ENCODE measurements at regions not wholly inside any gene's neighbourhood (a gene's known extent, or its start where the extent isn't known, plus 50 kb on each side); places are given as distances from the start of the nearest gene placed in this dataset.

DNA sequence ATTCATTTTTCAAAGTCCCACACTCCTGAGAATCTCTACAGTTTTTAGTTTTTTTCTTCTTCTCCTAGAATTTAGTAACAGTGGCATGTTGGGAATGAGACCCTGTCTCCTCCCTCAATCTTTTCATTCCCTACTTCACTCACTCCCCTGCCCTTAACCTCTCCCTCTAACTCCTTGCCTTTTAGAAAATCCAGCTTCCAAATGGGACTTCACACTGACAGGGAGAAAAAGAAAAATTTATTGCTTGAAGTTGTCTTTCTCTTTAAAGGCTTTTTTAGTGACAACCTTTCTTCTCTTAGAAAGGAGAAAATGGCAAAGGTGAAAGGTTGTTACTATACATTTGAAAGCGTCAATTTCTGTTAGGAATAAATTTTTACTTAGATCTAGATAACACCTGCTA, 359.2 kb downstream of the CDH7 start:
- no peak for TF ChIP-seq NFYB (IDR thresholded peaks at IDR 0.05; ENCODE audit: insufficient read depth, low read depth, low read length)
- TF ChIP-seq, protein P1, sequence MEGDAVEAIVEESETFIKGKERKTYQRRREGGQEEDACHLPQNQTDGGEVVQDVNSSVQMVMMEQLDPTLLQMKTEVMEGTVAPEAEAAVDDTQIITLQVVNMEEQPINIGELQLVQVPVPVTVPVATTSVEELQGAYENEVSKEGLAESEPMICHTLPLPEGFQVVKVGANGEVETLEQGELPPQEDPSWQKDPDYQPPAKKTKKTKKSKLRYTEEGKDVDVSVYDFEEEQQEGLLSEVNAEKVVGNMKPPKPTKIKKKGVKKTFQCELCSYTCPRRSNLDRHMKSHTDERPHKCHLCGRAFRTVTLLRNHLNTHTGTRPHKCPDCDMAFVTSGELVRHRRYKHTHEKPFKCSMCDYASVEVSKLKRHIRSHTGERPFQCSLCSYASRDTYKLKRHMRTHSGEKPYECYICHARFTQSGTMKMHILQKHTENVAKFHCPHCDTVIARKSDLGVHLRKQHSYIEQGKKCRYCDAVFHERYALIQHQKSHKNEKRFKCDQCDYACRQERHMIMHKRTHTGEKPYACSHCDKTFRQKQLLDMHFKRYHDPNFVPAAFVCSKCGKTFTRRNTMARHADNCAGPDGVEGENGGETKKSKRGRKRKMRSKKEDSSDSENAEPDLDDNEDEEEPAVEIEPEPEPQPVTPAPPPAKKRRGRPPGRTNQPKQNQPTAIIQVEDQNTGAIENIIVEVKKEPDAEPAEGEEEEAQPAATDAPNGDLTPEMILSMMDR (IDR thresholded peaks at IDR 0.05 in 2 of 3, conservative IDR thresholded peaks at IDR 0.05 in 1 of 3; ENCODE audit: control insufficient read depth in 2 of 3, extremely low read depth in 1 of 3, insufficient read depth in 1 of 3, low read depth in 3 of 3, low read length in 3 of 3), result no peak
- TF ChIP-seq BRCA1 (IDR thresholded peaks at IDR 0.05; ENCODE audit: low read depth, low read length), result no peak
- TF ChIP-seq, protein P2, sequence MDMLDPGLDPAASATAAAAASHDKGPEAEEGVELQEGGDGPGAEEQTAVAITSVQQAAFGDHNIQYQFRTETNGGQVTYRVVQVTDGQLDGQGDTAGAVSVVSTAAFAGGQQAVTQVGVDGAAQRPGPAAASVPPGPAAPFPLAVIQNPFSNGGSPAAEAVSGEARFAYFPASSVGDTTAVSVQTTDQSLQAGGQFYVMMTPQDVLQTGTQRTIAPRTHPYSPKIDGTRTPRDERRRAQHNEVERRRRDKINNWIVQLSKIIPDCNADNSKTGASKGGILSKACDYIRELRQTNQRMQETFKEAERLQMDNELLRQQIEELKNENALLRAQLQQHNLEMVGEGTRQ (IDR thresholded peaks at IDR 0.05; ENCODE audit: borderline replicate concordance, low read depth, low read length), result no peak
- no peak for TF ChIP-seq RB1 (IDR thresholded peaks at IDR 0.05; ENCODE audit: borderline replicate concordance)
- no peak for TF ChIP-seq POLR2AphosphoS2 (IDR thresholded peaks at IDR 0.05; ENCODE audit: low read depth, low read length)
- no peak for TF ChIP-seq POLR2A (IDR thresholded peaks at IDR 0.05; ENCODE audit: low read depth, low read length)
- no peak for TF ChIP-seq JUNB (IDR thresholded peaks at IDR 0.05)
- no peak for TF ChIP-seq CREB1 (IDR thresholded peaks at IDR 0.05; ENCODE audit: low read depth)
- TF ChIP-seq EZH2 (IDR thresholded peaks at IDR 0.05; ENCODE audit: borderline replicate concordance, control insufficient read depth, low read depth, low read length), result no peak
- no peak for TF ChIP-seq ZNF384 (IDR thresholded peaks at IDR 0.05; ENCODE audit: borderline replicate concordance, low read depth, low read length)
- TF ChIP-seq KDM1A (IDR thresholded peaks at IDR 0.05; ENCODE audit: borderline replicate concordance), result no peak
- no peak for TF ChIP-seq TAF1 (IDR thresholded peaks at IDR 0.05; ENCODE audit: borderline replicate concordance, low read depth, low read length)
